Astrocyte (in vitro differentiated cells and primary cell): ENCODE measurements at regions not wholly inside any gene's neighbourhood (a gene's known extent, or its start where the extent isn't known, plus 50 kb on each side); places are given as distances from the start of the nearest gene placed in this dataset.

ENCODE experiments used
- DNase-seq: peaks from one replicate; pipeline ENCODE4 v3.0.0-alpha.2; 2010; ENCODE audit warnings: low read depth
- FAIRE-seq: peaks from 2 replicates; lab custom pipeline; 2011; peaks lifted over from hg19 to GRCh38; lab: Jason Lieb, UNC
- H2AFZ ChIP-seq: 2 replicates; pipeline ENCODE4 v1.6.0; 2012; ENCODE audit warnings: low read depth, low read length, inconsistent platforms
- H3K27ac ChIP-seq: 2 replicates; pipeline ENCODE4 v1.5.1; 2011; ENCODE audit warnings: low read depth, low read length, inconsistent platforms
- H3K27me3 ChIP-seq: 2 replicates; pipeline ENCODE4 v1.6.0; 2011; ENCODE audit warnings: low read length, inconsistent platforms; ENCODE audit not compliant: insufficient read depth
- H3K36me3 ChIP-seq: 2 replicates; pipeline ENCODE4 v1.5.1; 2011; ENCODE audit warnings: low read length, inconsistent platforms; ENCODE audit not compliant: insufficient read depth
- H3K4me1 ChIP-seq: 2 replicates; pipeline ENCODE4 v1.5.1; 2011; ENCODE audit warnings: low read length, inconsistent platforms; ENCODE audit not compliant: insufficient read depth
- H3K4me2 ChIP-seq: 2 replicates; pipeline ENCODE4 v1.6.0; 2012; ENCODE audit warnings: low read length, inconsistent platforms
- H3K4me3 ChIP-seq: 2 replicates; pipeline ENCODE4 v1.5.1; 2011; ENCODE audit warnings: low read depth, mild to moderate bottlenecking, low read length, inconsistent platforms; ENCODE audit not compliant: insufficient read depth
- H3K79me2 ChIP-seq: 2 replicates; pipeline ENCODE4 v1.6.0; 2012; ENCODE audit warnings: mild to moderate bottlenecking, low read length, inconsistent platforms; ENCODE audit not compliant: insufficient read depth
- H3K9ac ChIP-seq: 2 replicates; pipeline ENCODE4 v1.6.0; 2012; ENCODE audit warnings: mild to moderate bottlenecking, low read length, inconsistent platforms
- H3K9me3 ChIP-seq: 2 replicates; pipeline ENCODE4 v1.5.1; 2012; ENCODE audit warnings: low read depth, mild to moderate bottlenecking, low read length, inconsistent platforms; ENCODE audit not compliant: insufficient read depth
- H4K20me1 ChIP-seq: 2 replicates; pipeline ENCODE4 v1.6.0; 2012; ENCODE audit warnings: low read length, inconsistent platforms; ENCODE audit not compliant: insufficient read depth
- H3K27ac Mint-ChIP-seq: one replicate; pipeline ENCODE4 v1.8.0; 2021; ENCODE audit warnings: mild to moderate bottlenecking, mixed read lengths; ENCODE audit not compliant: unreplicated experiment
- H3K27me3 Mint-ChIP-seq: one replicate; pipeline ENCODE4 v1.8.0; 2021; ENCODE audit warnings: low read depth, mixed read lengths; ENCODE audit not compliant: unreplicated experiment
- H3K36me3 Mint-ChIP-seq: one replicate; pipeline ENCODE4 v1.8.0; 2021; ENCODE audit warnings: low read depth, mixed read lengths; ENCODE audit not compliant: unreplicated experiment
- H3K4me1 Mint-ChIP-seq: one replicate; pipeline ENCODE4 v1.8.0; 2021; ENCODE audit warnings: low read depth, mixed read lengths; ENCODE audit not compliant: unreplicated experiment
- H3K4me3 Mint-ChIP-seq: one replicate; pipeline ENCODE4 v1.8.0; 2021; ENCODE audit warnings: mild to moderate bottlenecking, moderate library complexity, mixed read lengths; ENCODE audit not compliant: unreplicated experiment
- H3K9me3 Mint-ChIP-seq: one replicate; pipeline ENCODE4 v1.8.0; 2021; ENCODE audit warnings: mild to moderate bottlenecking, mixed read lengths; ENCODE audit not compliant: unreplicated experiment
- EZH2 ChIP-seq: IDR thresholded peaks from 2 replicates; pipeline ENCODE4 v1.6.1; 2012; ENCODE audit warnings: mild to moderate bottlenecking, low read length, inconsistent platforms; ENCODE audit not compliant: insufficient read depth
- TF ChIP-seq, protein P1 (sequence below): IDR thresholded peaks from 2 replicates; pipeline ENCODE4 v1.5.1; 2011; ENCODE audit warnings: low read depth, mild to moderate bottlenecking, inconsistent platforms, low read length, moderate library complexity; ENCODE audit not compliant: insufficient read depth

DNA sequence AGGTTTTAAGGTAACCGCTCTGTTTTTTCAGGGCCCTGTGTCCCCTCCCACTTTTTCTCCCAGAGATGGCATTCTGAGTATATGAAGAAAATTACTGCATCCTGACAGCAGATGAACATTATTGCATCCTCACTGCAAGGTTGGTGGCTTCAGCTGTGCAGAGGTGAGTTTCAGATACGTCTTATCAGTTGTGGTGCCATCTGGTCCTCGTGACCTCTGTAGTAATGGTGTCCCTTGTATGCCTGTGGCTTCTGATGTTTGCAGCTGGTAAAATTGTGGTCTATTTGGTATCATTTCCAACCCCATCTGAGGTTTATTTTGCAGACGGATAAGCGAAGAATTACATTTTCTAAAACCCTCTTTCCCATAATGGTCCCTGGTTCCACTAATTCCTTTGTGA, 417.0 kb downstream of the HS3ST3B1 start:
- DNase-seq (no peak), FAIRE-seq (no peak)
- no peaks in the 10 kb centered on the region for H3K79me2 ChIP-seq
- H3K27me3 ChIP-seq, result no peaks in the 10 kb centered on the region
- no peak overlapping the region for H3K4me2 ChIP-seq
- peaks cover 4% of the 10 kb centered on the region for H3K9me3 ChIP-seq
- no peak for TF ChIP-seq EZH2
- TF ChIP-seq, protein P1, sequence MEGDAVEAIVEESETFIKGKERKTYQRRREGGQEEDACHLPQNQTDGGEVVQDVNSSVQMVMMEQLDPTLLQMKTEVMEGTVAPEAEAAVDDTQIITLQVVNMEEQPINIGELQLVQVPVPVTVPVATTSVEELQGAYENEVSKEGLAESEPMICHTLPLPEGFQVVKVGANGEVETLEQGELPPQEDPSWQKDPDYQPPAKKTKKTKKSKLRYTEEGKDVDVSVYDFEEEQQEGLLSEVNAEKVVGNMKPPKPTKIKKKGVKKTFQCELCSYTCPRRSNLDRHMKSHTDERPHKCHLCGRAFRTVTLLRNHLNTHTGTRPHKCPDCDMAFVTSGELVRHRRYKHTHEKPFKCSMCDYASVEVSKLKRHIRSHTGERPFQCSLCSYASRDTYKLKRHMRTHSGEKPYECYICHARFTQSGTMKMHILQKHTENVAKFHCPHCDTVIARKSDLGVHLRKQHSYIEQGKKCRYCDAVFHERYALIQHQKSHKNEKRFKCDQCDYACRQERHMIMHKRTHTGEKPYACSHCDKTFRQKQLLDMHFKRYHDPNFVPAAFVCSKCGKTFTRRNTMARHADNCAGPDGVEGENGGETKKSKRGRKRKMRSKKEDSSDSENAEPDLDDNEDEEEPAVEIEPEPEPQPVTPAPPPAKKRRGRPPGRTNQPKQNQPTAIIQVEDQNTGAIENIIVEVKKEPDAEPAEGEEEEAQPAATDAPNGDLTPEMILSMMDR, result no peak
- peaks cover 2% of the 10 kb centered on the region for H3K27me3 Mint-ChIP-seq
- no peaks in the 10 kb centered on the region for H4K20me1 ChIP-seq
- H3K27ac ChIP-seq, result no peak overlapping the region
- no peak overlapping the region for H3K4me3 ChIP-seq
- H3K9me3 Mint-ChIP-seq, result no peaks in the 10 kb centered on the region
- no peak overlapping the region for H3K4me3 Mint-ChIP-seq
- no peak overlapping the region for H3K9ac ChIP-seq
- H3K36me3 Mint-ChIP-seq, result no peaks in the 10 kb centered on the region
- H3K36me3 ChIP-seq, result no peaks in the 10 kb centered on the region
- no peak overlapping the region for H2AFZ ChIP-seq
- no peaks in the 10 kb centered on the region for H3K4me1 Mint-ChIP-seq
- H3K4me1 ChIP-seq, result no peaks in the 10 kb centered on the region
- no peak overlapping the region for H3K27ac Mint-ChIP-seq

DNA sequence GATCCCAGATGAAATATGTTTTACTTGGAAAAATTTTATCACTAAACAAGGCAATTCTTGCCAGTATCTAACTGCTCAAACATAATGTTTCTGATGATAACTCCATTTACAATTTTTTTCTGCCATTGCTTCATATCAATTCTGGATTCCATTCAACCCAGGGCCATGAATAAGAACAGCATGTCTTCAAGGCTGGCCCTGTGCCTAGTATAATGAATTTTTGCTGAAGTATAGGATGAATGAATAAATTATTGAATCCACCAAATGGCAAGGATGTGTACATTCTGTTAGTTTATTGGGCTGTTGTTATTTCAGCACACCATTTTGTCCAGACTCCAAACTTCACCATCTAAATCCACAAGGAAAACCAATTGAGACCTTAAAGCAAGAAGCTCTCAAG, 414.7 kb downstream of the HS3ST3B1 start:
- Histone ChIP-seq H3K4me3 (no peak overlapping the region), H3K79me2 (no peaks in the 10 kb centered on the region), H3K27ac (no peak overlapping the region), H2AFZ (no peak overlapping the region), H3K9me3 (peaks cover 4% of the 10 kb centered on the region), H3K4me2 (no peak overlapping the region), H3K9ac (no peak overlapping the region), H3K36me3 (no peaks in the 10 kb centered on the region), H4K20me1 (no peaks in the 10 kb centered on the region), H3K27me3 (no peaks in the 10 kb centered on the region), H3K4me1 (no peaks in the 10 kb centered on the region)
- no peaks in the 10 kb centered on the region for H3K36me3 Mint-ChIP-seq
- H3K27ac Mint-ChIP-seq, result no peak overlapping the region
- DNase-seq, result no peak
- FAIRE-seq, result no peak
- peaks cover 2% of the 10 kb centered on the region for H3K27me3 Mint-ChIP-seq
- H3K4me1 Mint-ChIP-seq, result no peaks in the 10 kb centered on the region
- H3K4me3 Mint-ChIP-seq, result no peak overlapping the region
- TF ChIP-seq, protein P1, result no peak
- no peaks in the 10 kb centered on the region for H3K9me3 Mint-ChIP-seq

- no peaks in the 10 kb centered on the region for H3K36me3 ChIP-seq
- no peaks in the 10 kb centered on the region for H3K4me1 Mint-ChIP-seq
- H3K4me3 ChIP-seq, result no peak overlapping the region
- H3K27me3 Mint-ChIP-seq, result no peaks in the 10 kb centered on the region
- H3K36me3 Mint-ChIP-seq, result no peaks in the 10 kb centered on the region
- H3K27ac Mint-ChIP-seq, result no peak overlapping the region
- FAIRE-seq (no peak), DNase-seq (no peak)
- no peak overlapping the region for H3K9ac ChIP-seq
- H3K9me3 ChIP-seq, result no peaks in the 10 kb centered on the region
- no peaks in the 10 kb centered on the region for H4K20me1 ChIP-seq
- no peak overlapping the region for H3K27ac ChIP-seq
- no peak overlapping the region for H3K4me2 ChIP-seq
- H3K9me3 Mint-ChIP-seq, result no peaks in the 10 kb centered on the region
- H3K4me1 ChIP-seq, result no peaks in the 10 kb centered on the region
- H3K4me3 Mint-ChIP-seq, result no peak overlapping the region
- no peaks in the 10 kb centered on the region for H3K27me3 ChIP-seq
- no peaks in the 10 kb centered on the region for H3K79me2 ChIP-seq
- TF ChIP-seq, protein P1, result no peak
- TF ChIP-seq EZH2, result no peak
- no peak overlapping the region for H2AFZ ChIP-seq
Measured at GRCh38 chr17:14712611-14713021, 411.7 kb downstream of the HS3ST3B1 start.
